ENCODE measurements at regions not wholly inside any gene's neighbourhood (a gene's known extent, or its start where the extent isn't known, plus 50 kb on each side); places are given as distances from the start of the nearest gene placed in this dataset.

GRCh38 chr17:77790143-77790829, 168.2 kb upstream of the TNRC6C start:
- Histone ChIP-seq H3K27me3 (ENCODE audit: control insufficient read depth, insufficient read depth, low read length) (peaks cover 28% of the 10 kb centered on the region), H3K9me3 (ENCODE audit: control insufficient read depth, low read length) (no peaks in the 10 kb centered on the region), H3K36me3 (ENCODE audit: control insufficient read depth, insufficient read depth, low read length) (no peaks in the 10 kb centered on the region), H3K9ac (ENCODE audit: low read length) (no peak overlapping the region), H3K4me3 (ENCODE audit: low read length) (no peak overlapping the region), H3K4me1 (ENCODE audit: control insufficient read depth, insufficient read depth, low read length) (no peaks in the 10 kb centered on the region)

GRCh38 chr17:77792626-77793025, 165.9 kb upstream of the TNRC6C start:
- Histone ChIP-seq H3K9me3 (ENCODE audit: control insufficient read depth, low read length) (no peaks in the 10 kb centered on the region), H3K9ac (ENCODE audit: low read length) (no peak overlapping the region), H3K4me3 (ENCODE audit: low read length) (no peak overlapping the region), H3K36me3 (ENCODE audit: control insufficient read depth, insufficient read depth, low read length) (no peaks in the 10 kb centered on the region), H3K4me1 (ENCODE audit: control insufficient read depth, insufficient read depth, low read length) (peaks cover 3% of the 10 kb centered on the region), H3K27me3 (ENCODE audit: control insufficient read depth, insufficient read depth, low read length) (peaks cover 14% of the 10 kb centered on the region)

- Histone ChIP-seq H3K9ac (ENCODE audit: low read length) (no peak overlapping the region), H3K36me3 (ENCODE audit: control insufficient read depth, insufficient read depth, low read length) (no peaks in the 10 kb centered on the region), H3K4me3 (ENCODE audit: low read length) (no peak overlapping the region), H3K9me3 (ENCODE audit: control insufficient read depth, low read length) (no peaks in the 10 kb centered on the region), H3K4me1 (ENCODE audit: control insufficient read depth, insufficient read depth, low read length) (peaks cover 3% of the 10 kb centered on the region), H3K27me3 (ENCODE audit: control insufficient read depth, insufficient read depth, low read length) (peaks cover 14% of the 10 kb centered on the region)
Measured at GRCh38 chr17:77793146-77793970, 165.1 kb upstream of the TNRC6C start.

GRCh38 chr17:77793971-77794235, 164.6 kb upstream of the TNRC6C start:
- H3K4me3 ChIP-seq (ENCODE audit: low read length), result no peak overlapping the region
- peaks cover 3% of the 10 kb centered on the region for H3K4me1 ChIP-seq (ENCODE audit: control insufficient read depth, insufficient read depth, low read length)
- peaks cover 14% of the 10 kb centered on the region for H3K27me3 ChIP-seq (ENCODE audit: control insufficient read depth, insufficient read depth, low read length)

GRCh38 chr17:77794846-77795245, 163.7 kb upstream of the TNRC6C start:
- Histone ChIP-seq H3K9ac (ENCODE audit: low read length) (no peak overlapping the region), H3K27me3 (ENCODE audit: control insufficient read depth, insufficient read depth, low read length) (peaks cover 14% of the 10 kb centered on the region), H3K36me3 (ENCODE audit: control insufficient read depth, insufficient read depth, low read length) (no peaks in the 10 kb centered on the region), H3K4me3 (ENCODE audit: low read length) (no peak overlapping the region), H3K4me1 (ENCODE audit: control insufficient read depth, insufficient read depth, low read length) (peaks cover 3% of the 10 kb centered on the region), H3K9me3 (ENCODE audit: control insufficient read depth, low read length) (no peaks in the 10 kb centered on the region)

More at GRCh38 chr17:77793971-77794235, 164.6 kb upstream of the TNRC6C start:
- Histone ChIP-seq H3K9ac (ENCODE audit: low read length) (no peak overlapping the region), H3K36me3 (ENCODE audit: control insufficient read depth, insufficient read depth, low read length) (no peaks in the 10 kb centered on the region), H3K9me3 (ENCODE audit: control insufficient read depth, low read length) (no peaks in the 10 kb centered on the region)

GRCh38 chr17:77795685-77796084, 162.8 kb upstream of the TNRC6C start:
- H3K36me3 ChIP-seq (ENCODE audit: control insufficient read depth, insufficient read depth, low read length), result no peaks in the 10 kb centered on the region
- H3K4me3 ChIP-seq (ENCODE audit: low read length), result no peak overlapping the region
- H3K4me1 ChIP-seq (ENCODE audit: control insufficient read depth, insufficient read depth, low read length), result peaks cover 3% of the 10 kb centered on the region
- H3K9me3 ChIP-seq (ENCODE audit: control insufficient read depth, low read length), result no peaks in the 10 kb centered on the region
- H3K9ac ChIP-seq (ENCODE audit: low read length), result no peak overlapping the region
- H3K27me3 ChIP-seq (ENCODE audit: control insufficient read depth, insufficient read depth, low read length), result peaks cover 14% of the 10 kb centered on the region

GRCh38 chr17:77796176-77796860, 162.2 kb upstream of the TNRC6C start:
- H3K9ac ChIP-seq (ENCODE audit: low read length), result no peak overlapping the region
- no peaks in the 10 kb centered on the region for H3K36me3 ChIP-seq (ENCODE audit: control insufficient read depth, insufficient read depth, low read length)
- H3K27me3 ChIP-seq (ENCODE audit: control insufficient read depth, insufficient read depth, low read length), result peaks cover 14% of the 10 kb centered on the region
- H3K4me1 ChIP-seq (ENCODE audit: control insufficient read depth, insufficient read depth, low read length), result peaks cover 3% of the 10 kb centered on the region
- no peak overlapping the region for H3K4me3 ChIP-seq (ENCODE audit: low read length)
- no peaks in the 10 kb centered on the region for H3K9me3 ChIP-seq (ENCODE audit: control insufficient read depth, low read length)

- Histone ChIP-seq H3K4me1 (ENCODE audit: control insufficient read depth, insufficient read depth, low read length) (peaks cover 8% of the 10 kb centered on the region), H3K27me3 (ENCODE audit: control insufficient read depth, insufficient read depth, low read length) (peaks cover 26% of the 10 kb centered on the region), H3K4me3 (ENCODE audit: low read length) (no peak overlapping the region), H3K36me3 (ENCODE audit: control insufficient read depth, insufficient read depth, low read length) (no peaks in the 10 kb centered on the region), H3K9ac (ENCODE audit: low read length) (no peak overlapping the region), H3K9me3 (ENCODE audit: control insufficient read depth, low read length) (no peaks in the 10 kb centered on the region)
Measured at GRCh38 chr17:77798031-77798430, 160.5 kb upstream of the TNRC6C start.

- Histone ChIP-seq H3K4me1 (ENCODE audit: control insufficient read depth, insufficient read depth, low read length) (peaks cover 8% of the 10 kb centered on the region), H3K9me3 (ENCODE audit: control insufficient read depth, low read length) (no peaks in the 10 kb centered on the region), H3K4me3 (ENCODE audit: low read length) (no peak overlapping the region), H3K27me3 (ENCODE audit: control insufficient read depth, insufficient read depth, low read length) (peaks cover 22% of the 10 kb centered on the region), H3K9ac (ENCODE audit: low read length) (no peak overlapping the region), H3K36me3 (ENCODE audit: control insufficient read depth, insufficient read depth, low read length) (no peaks in the 10 kb centered on the region)
Measured at GRCh38 chr17:77798481-77798880, 160.0 kb upstream of the TNRC6C start.

GRCh38 chr17:77800816-77801215, 157.7 kb upstream of the TNRC6C start:
- Histone ChIP-seq H3K4me1 (ENCODE audit: control insufficient read depth, insufficient read depth, low read length) (peaks cover 8% of the 10 kb centered on the region), H3K9ac (ENCODE audit: low read length) (no peak overlapping the region), H3K27me3 (ENCODE audit: control insufficient read depth, insufficient read depth, low read length) (peaks cover 18% of the 10 kb centered on the region), H3K36me3 (ENCODE audit: control insufficient read depth, insufficient read depth, low read length) (no peaks in the 10 kb centered on the region), H3K9me3 (ENCODE audit: control insufficient read depth, low read length) (no peaks in the 10 kb centered on the region), H3K4me3 (ENCODE audit: low read length) (no peak overlapping the region)

GRCh38 chr17:77801545-77802332, 156.8 kb upstream of the TNRC6C start:
- Histone ChIP-seq H3K9me3 (ENCODE audit: control insufficient read depth, low read length) (no peaks in the 10 kb centered on the region), H3K27me3 (ENCODE audit: control insufficient read depth, insufficient read depth, low read length) (peaks cover 18% of the 10 kb centered on the region), H3K36me3 (ENCODE audit: control insufficient read depth, insufficient read depth, low read length) (no peaks in the 10 kb centered on the region), H3K4me1 (ENCODE audit: control insufficient read depth, insufficient read depth, low read length) (peaks cover 5% of the 10 kb centered on the region), H3K4me3 (ENCODE audit: low read length) (no peak overlapping the region), H3K9ac (ENCODE audit: low read length) (no peak overlapping the region)

GRCh38 chr17:77802333-77802615, 156.2 kb upstream of the TNRC6C start:
- Histone ChIP-seq H3K4me3 (ENCODE audit: low read length) (no peak overlapping the region), H3K4me1 (ENCODE audit: control insufficient read depth, insufficient read depth, low read length) (peaks cover 5% of the 10 kb centered on the region), H3K27me3 (ENCODE audit: control insufficient read depth, insufficient read depth, low read length) (peaks cover 18% of the 10 kb centered on the region), H3K9ac (ENCODE audit: low read length) (no peak overlapping the region), H3K9me3 (ENCODE audit: control insufficient read depth, low read length) (no peaks in the 10 kb centered on the region), H3K36me3 (ENCODE audit: control insufficient read depth, insufficient read depth, low read length) (no peaks in the 10 kb centered on the region)
